GM23338 (cell line): ENCODE measurements at regions not wholly inside any gene's neighbourhood (a gene's known extent, or its start where the extent isn't known, plus 50 kb on each side); places are given as distances from the start of the nearest gene placed in this dataset.
"Not testable (repeated sequence)": the region's sequence is repeated elsewhere in the genome, so short reads cannot be mapped to it uniquely, and the experiment has no call there.

Experiments used
- ATAC-seq: fragments of 200-7000 bp; cut with Tn5 transposase; 3 replicates; pipeline ENCODE4 v1.9.1; 2020
- DNase-seq: peaks from one replicate; pipeline ENCODE4 v3.0.0-alpha.2; 2015; ENCODE audit warnings: low spot score
- H2AFZ ChIP-seq: fragments of 200-600 bp; sonication (generic); 2 replicates; pipeline ENCODE4 v1.8.0; 2016; ENCODE audit warnings: antibody characterized with exemption, mild to moderate bottlenecking, moderate library complexity
- H3F3A ChIP-seq: fragments of 200-600 bp; sonication (generic); replicated peaks from 2 replicates; pipeline ENCODE4 v1.8.0; 2017; ENCODE audit warnings: antibody characterized with exemption, mixed run types, low read depth
- H3K27ac ChIP-seq: fragments of 200-600 bp; sonication (generic); 2 replicates; pipeline ENCODE4 v1.6.1; 2016; ENCODE audit warnings: low read depth
- H3K27me3 ChIP-seq: fragments of 200-600 bp; sonication (generic); 2 replicates; pipeline ENCODE4 v1.8.0; 2016; ENCODE audit warnings: mild to moderate bottlenecking, mixed run types, moderate library complexity; ENCODE audit not compliant: insufficient read depth
- H3K36me3 ChIP-seq: fragments of 200-600 bp; sonication (generic); 2 replicates; pipeline ENCODE4 v1.8.0; 2016; ENCODE audit warnings: mild to moderate bottlenecking; ENCODE audit not compliant: insufficient read depth
- H3K4me1 ChIP-seq: fragments of 200-600 bp; sonication (generic); 2 replicates; pipeline ENCODE4 v1.8.0; 2016; ENCODE audit warnings: mild to moderate bottlenecking, moderate library complexity; ENCODE audit not compliant: insufficient read depth
- H3K4me2 ChIP-seq: fragments of 200-600 bp; sonication (generic); 2 replicates; pipeline ENCODE4 v1.7.1; 2017; ENCODE audit warnings: mixed run types
- H3K4me3 ChIP-seq: fragments of 200-600 bp; sonication (generic); 2 replicates; pipeline ENCODE4 v1.6.1; 2016; ENCODE audit warnings: mixed run types
- H3K79me2 ChIP-seq: fragments of 200-600 bp; sonication (generic); replicated peaks from 2 replicates; pipeline ENCODE4 v1.8.0; 2017; ENCODE audit warnings: mild to moderate bottlenecking; ENCODE audit not compliant: insufficient read depth
- H3K9me2 ChIP-seq: fragments of 200-600 bp; sonication (generic); 2 replicates; pipeline ENCODE4 v1.8.0; 2017; ENCODE audit not compliant: insufficient read depth
- H4K20me1 ChIP-seq: fragments of 200-600 bp; sonication (generic); replicated peaks from 2 replicates; pipeline ENCODE4 v1.8.0; 2017; ENCODE audit warnings: mild to moderate bottlenecking; ENCODE audit not compliant: insufficient read depth
- H3K27ac Mint-ChIP-seq: 2 replicates; pipeline ENCODE4 v1.8.0; 2020; ENCODE audit warnings: inconsistent platforms, mild to moderate bottlenecking, moderate library complexity, mixed read lengths
- H3K27me3 Mint-ChIP-seq: 3 replicates; pipeline ENCODE4 v1.8.0; 2022; ENCODE audit warnings: low read depth, mild to moderate bottlenecking, moderate library complexity, mixed read lengths, inconsistent platforms; ENCODE audit not compliant: insufficient read depth, poor library complexity
- H3K36me3 Mint-ChIP-seq: 3 replicates; pipeline ENCODE4 v1.8.0; 2021; ENCODE audit warnings: low read depth, mild to moderate bottlenecking, inconsistent platforms, moderate library complexity, mixed read lengths
- H3K4me1 Mint-ChIP-seq: 3 replicates; pipeline ENCODE4 v1.8.0; 2020; ENCODE audit warnings: mild to moderate bottlenecking, inconsistent platforms, mixed read lengths
- H3K4me3 Mint-ChIP-seq: 3 replicates; pipeline ENCODE4 v1.8.0; 2021; ENCODE audit warnings: moderate library complexity, mild to moderate bottlenecking, inconsistent platforms, mixed read lengths
- H3K9me3 Mint-ChIP-seq: 3 replicates; pipeline ENCODE4 v1.8.0; 2020; ENCODE audit warnings: moderate library complexity, mild to moderate bottlenecking, inconsistent platforms, mixed read lengths
- ZNF114 ChIP-seq: fragments of 250-450 bp; sonication (Bioruptor Pico); IDR thresholded peaks from 2 replicates; pipeline ENCODE4 v1.5.0; 2020; ENCODE audit warnings: mild to moderate bottlenecking, moderate library complexity
- TF ChIP-seq, protein P1 (sequence below): IDR thresholded peaks from one replicate; pipeline ENCODE4 v1.6.1; 2018; ENCODE audit warnings: antibody characterized with exemption; ENCODE audit not compliant: unreplicated experiment
- TF ChIP-seq, protein P2 (sequence below): fragments of 250-450 bp; sonication (Bioruptor Pico); IDR thresholded peaks from 2 replicates; pipeline ENCODE4 v1.5.0; 2020; ENCODE audit warnings: mild to moderate bottlenecking, moderate library complexity

DNA sequence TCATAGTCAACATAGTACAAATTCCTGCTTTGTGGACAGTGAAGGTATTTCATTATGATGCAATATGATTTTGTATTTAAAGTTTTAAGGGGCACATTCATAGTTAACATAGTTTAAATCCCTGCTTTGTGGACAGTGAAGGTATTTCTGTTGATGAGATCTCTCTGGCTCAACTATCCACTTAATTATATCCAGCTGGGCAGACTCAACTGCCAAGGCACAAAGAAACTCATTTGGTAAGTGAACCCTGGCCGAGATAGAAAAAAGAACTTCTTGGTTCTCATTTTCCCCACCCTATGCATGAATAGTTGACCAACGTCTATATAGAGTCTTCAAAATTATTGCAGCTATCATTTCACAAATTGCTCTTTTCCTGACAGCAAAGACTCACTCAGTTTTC, 1194.6 kb downstream of the NCAM2 start:
- no peak for ATAC-seq
- no peak overlapping the region for H3K27ac ChIP-seq

DNA sequence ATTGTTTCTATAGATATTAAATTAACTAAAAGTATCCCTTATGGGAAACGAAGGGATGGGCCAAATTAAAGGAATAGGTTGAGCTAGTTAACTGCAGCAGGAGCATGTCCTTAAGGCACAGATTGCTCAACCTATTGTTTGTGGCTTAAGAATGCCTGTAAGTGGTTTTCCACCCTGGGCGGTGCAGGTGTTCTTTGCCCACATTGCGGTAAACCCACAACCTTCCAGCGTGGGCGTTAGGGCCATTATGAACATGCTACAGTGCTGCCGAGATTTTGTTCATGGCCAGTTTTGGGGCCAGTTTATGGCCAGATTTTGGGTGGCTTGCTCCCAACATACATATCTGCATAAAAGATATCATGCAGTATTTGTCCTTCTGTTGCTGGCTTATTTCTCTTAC, 1196.8 kb downstream of the NCAM2 start:
- H3K9me3 Mint-ChIP-seq: peaks cover 15% of the 10 kb centered on the region
- H3K4me3 ChIP-seq, ATAC-seq, H3K9me2 ChIP-seq, H3K4me1 ChIP-seq, H3K27ac Mint-ChIP-seq, H3K36me3 ChIP-seq, DNase-seq, H4K20me1 ChIP-seq, H3K4me3 Mint-ChIP-seq, H3K36me3 Mint-ChIP-seq, H3K4me1 Mint-ChIP-seq, H2AFZ ChIP-seq, H3K27me3 Mint-ChIP-seq, H3K79me2 ChIP-seq, H3K27ac ChIP-seq, H3K27me3 ChIP-seq, H3F3A ChIP-seq, H3K4me2 ChIP-seq: not testable (repeated sequence)

More for the DNA sequence above, 1194.6 kb downstream of the NCAM2 start:
- TF ChIP-seq, protein P1, sequence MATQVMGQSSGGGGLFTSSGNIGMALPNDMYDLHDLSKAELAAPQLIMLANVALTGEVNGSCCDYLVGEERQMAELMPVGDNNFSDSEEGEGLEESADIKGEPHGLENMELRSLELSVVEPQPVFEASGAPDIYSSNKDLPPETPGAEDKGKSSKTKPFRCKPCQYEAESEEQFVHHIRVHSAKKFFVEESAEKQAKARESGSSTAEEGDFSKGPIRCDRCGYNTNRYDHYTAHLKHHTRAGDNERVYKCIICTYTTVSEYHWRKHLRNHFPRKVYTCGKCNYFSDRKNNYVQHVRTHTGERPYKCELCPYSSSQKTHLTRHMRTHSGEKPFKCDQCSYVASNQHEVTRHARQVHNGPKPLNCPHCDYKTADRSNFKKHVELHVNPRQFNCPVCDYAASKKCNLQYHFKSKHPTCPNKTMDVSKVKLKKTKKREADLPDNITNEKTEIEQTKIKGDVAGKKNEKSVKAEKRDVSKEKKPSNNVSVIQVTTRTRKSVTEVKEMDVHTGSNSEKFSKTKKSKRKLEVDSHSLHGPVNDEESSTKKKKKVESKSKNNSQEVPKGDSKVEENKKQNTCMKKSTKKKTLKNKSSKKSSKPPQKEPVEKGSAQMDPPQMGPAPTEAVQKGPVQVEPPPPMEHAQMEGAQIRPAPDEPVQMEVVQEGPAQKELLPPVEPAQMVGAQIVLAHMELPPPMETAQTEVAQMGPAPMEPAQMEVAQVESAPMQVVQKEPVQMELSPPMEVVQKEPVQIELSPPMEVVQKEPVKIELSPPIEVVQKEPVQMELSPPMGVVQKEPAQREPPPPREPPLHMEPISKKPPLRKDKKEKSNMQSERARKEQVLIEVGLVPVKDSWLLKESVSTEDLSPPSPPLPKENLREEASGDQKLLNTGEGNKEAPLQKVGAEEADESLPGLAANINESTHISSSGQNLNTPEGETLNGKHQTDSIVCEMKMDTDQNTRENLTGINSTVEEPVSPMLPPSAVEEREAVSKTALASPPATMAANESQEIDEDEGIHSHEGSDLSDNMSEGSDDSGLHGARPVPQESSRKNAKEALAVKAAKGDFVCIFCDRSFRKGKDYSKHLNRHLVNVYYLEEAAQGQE: no peak
- TF ChIP-seq, protein P2, sequence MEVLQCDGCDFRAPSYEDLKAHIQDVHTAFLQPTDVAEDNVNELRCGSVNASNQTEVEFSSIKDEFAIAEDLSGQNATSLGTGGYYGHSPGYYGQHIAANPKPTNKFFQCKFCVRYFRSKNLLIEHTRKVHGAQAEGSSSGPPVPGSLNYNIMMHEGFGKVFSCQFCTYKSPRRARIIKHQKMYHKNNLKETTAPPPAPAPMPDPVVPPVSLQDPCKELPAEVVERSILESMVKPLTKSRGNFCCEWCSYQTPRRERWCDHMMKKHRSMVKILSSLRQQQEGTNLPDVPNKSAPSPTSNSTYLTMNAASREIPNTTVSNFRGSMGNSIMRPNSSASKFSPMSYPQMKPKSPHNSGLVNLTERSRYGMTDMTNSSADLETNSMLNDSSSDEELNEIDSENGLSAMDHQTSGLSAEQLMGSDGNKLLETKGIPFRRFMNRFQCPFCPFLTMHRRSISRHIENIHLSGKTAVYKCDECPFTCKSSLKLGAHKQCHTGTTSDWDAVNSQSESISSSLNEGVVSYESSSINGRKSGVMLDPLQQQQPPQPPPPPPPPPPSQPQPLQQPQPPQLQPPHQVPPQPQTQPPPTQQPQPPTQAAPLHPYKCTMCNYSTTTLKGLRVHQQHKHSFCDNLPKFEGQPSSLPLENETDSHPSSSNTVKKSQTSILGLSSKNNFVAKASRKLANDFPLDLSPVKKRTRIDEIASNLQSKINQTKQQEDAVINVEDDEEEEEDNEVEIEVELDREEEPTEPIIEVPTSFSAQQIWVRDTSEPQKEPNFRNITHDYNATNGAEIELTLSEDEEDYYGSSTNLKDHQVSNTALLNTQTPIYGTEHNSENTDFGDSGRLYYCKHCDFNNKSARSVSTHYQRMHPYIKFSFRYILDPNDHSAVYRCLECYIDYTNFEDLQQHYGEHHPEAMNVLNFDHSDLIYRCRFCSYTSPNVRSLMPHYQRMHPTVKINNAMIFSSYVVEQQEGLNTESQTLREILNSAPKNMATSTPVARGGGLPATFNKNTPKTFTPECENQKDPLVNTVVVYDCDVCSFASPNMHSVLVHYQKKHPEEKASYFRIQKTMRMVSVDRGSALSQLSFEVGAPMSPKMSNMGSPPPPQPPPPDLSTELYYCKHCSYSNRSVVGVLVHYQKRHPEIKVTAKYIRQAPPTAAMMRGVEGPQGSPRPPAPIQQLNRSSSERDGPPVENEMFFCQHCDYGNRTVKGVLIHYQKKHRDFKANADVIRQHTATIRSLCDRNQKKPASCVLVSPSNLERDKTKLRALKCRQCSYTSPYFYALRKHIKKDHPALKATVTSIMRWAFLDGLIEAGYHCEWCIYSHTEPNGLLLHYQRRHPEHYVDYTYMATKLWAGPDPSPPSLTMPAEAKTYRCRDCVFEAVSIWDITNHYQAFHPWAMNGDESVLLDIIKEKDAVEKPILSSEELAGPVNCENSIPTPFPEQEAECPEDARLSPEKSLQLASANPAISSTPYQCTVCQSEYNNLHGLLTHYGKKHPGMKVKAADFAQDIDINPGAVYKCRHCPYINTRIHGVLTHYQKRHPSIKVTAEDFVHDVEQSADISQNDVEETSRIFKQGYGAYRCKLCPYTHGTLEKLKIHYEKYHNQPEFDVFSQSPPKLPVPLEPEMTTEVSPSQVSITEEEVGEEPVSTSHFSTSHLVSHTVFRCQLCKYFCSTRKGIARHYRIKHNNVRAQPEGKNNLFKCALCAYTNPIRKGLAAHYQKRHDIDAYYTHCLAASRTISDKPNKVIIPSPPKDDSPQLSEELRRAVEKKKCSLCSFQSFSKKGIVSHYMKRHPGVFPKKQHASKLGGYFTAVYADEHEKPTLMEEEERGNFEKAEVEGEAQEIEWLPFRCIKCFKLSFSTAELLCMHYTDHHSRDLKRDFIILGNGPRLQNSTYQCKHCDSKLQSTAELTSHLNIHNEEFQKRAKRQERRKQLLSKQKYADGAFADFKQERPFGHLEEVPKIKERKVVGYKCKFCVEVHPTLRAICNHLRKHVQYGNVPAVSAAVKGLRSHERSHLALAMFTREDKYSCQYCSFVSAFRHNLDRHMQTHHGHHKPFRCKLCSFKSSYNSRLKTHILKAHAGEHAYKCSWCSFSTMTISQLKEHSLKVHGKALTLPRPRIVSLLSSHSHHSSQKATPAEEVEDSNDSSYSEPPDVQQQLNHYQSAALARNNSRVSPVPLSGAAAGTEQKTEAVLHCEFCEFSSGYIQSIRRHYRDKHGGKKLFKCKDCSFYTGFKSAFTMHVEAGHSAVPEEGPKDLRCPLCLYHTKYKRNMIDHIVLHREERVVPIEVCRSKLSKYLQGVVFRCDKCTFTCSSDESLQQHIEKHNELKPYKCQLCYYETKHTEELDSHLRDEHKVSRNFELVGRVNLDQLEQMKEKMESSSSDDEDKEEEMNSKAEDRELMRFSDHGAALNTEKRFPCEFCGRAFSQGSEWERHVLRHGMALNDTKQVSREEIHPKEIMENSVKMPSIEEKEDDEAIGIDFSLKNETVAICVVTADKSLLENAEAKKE (CRISPR knock-in tag): no peak
- no peak for TF ChIP-seq ZNF114 (CRISPR knock-in tag)
- H3K4me1 ChIP-seq: no peaks in the 10 kb centered on the region
- peaks cover 10% of the 10 kb centered on the region; the same call in 1 of the 2 replicates for H3K9me2 ChIP-seq
- no peaks in the 10 kb centered on the region for H3K36me3 ChIP-seq
- H4K20me1 ChIP-seq: no peaks in the 10 kb centered on the region
- DNase-seq: no peak
- no peaks in the 10 kb centered on the region for H3K79me2 ChIP-seq
- Mint-ChIP-seq H3K4me1 (no peaks in the 10 kb centered on the region), H3K27me3 (no peaks in the 10 kb centered on the region), H3K36me3 (peaks cover 5% of the 10 kb centered on the region; the same call in 1 of the 3 replicates), H3K4me3 (no peak overlapping the region), H3K27ac (no peak overlapping the region), H3K9me3 (peaks cover 11% of the 10 kb centered on the region)
- H2AFZ ChIP-seq: no peak overlapping the region
- no peak overlapping the region for H3K4me2 ChIP-seq
- no peaks in the 10 kb centered on the region for H3F3A ChIP-seq
- no peaks in the 10 kb centered on the region for H3K27me3 ChIP-seq
- H3K4me3 ChIP-seq: no peak overlapping the region
